K562 (cell line): ENCODE measurements at regions not wholly inside any gene's neighbourhood (a gene's known extent, or its start where the extent isn't known, plus 50 kb on each side); places are given as distances from the start of the nearest gene placed in this dataset.

Experiments
- CREB1 ChIP-seq, 2 experiments: sonication (generic) in 1 of 2; formaldehyde crosslinking in 1 of 2; IDR thresholded peaks; 2 replicates each; pipeline versions ENCODE4 v1.6.1 to v1.8.0; 2012 to 2022; ENCODE audit warnings: inconsistent platforms in 1 of 2, mild to moderate bottlenecking in 1 of 2, missing genetic modification reagents in 1 of 2, moderate library complexity in 1 of 2
- ESRRB ChIP-seq: fragments of 250-450 bp; sonication (Bioruptor Pico); IDR thresholded peaks from 2 replicates; pipeline ENCODE4 v1.5.0; 2020; ENCODE audit warnings: mild to moderate bottlenecking, moderate library complexity, borderline replicate concordance
- HDAC1 ChIP-seq, 2 experiments: fragments of 450-650 bp; IDR thresholded peaks; 2 replicates each; pipeline ENCODE4 v1.6.1; 2016 to 2017; ENCODE audit warnings: inconsistent platforms in 1 of 2, mild to moderate bottlenecking in 1 of 2, moderate library complexity in 1 of 2
- MTF1 ChIP-seq: fragments of 250-450 bp; sonication (Bioruptor Pico); IDR thresholded peaks from 2 replicates; pipeline ENCODE4 v1.9.0; 2021; ENCODE audit warnings: moderate library complexity, mild to moderate bottlenecking, inconsistent platforms, borderline replicate concordance
- NEUROD1 ChIP-seq: fragments of 150-350 bp; IDR thresholded peaks from 2 replicates; pipeline ENCODE4 v1.6.1; 2014; ENCODE audit warnings: borderline replicate concordance, low read length, low read depth; ENCODE audit not compliant: partially characterized antibody
- NFXL1 ChIP-seq: fragments of 450-650 bp; formaldehyde crosslinking; IDR thresholded peaks from 2 replicates; pipeline ENCODE4 v1.4.0; 2021; ENCODE audit warnings: mild to moderate bottlenecking
- POLR2A ChIP-seq: fragments of 450-650 bp; conservative IDR thresholded peaks from 2 replicates; pipeline ENCODE4 v1.6.1; 2016
- POLR2AphosphoS5 ChIP-seq: IDR thresholded peaks from 2 replicates; pipeline ENCODE4 v1.6.1; 2011; ENCODE audit warnings: mild to moderate bottlenecking, low read depth, low read length, moderate library complexity; ENCODE audit not compliant: control insufficient read depth, insufficient read depth
- STAG1 ChIP-seq: sonication (generic); formaldehyde crosslinking; IDR thresholded peaks from 2 replicates; pipeline ENCODE4 v1.5.0; 2020; ENCODE audit warnings: missing genetic modification reagents, borderline replicate concordance
- ZNF76 ChIP-seq: fragments of 250-450 bp; sonication (Bioruptor Pico); IDR thresholded peaks from 2 replicates; pipeline ENCODE4 v1.4.0; 2020; ENCODE audit warnings: mild to moderate bottlenecking, moderate library complexity, borderline replicate concordance
- TF ChIP-seq, protein P1 (sequence below): fragments of 450-650 bp; formaldehyde crosslinking; IDR thresholded peaks from 2 replicates; pipeline ENCODE4 v1.4.0; 2022; ENCODE audit warnings: missing genetic modification characterization
- TF ChIP-seq, protein P2 (sequence below): sonication (generic); formaldehyde crosslinking; IDR thresholded peaks from 2 replicates; pipeline ENCODE4 v1.9.0; 2022; ENCODE audit warnings: mild to moderate bottlenecking, missing genetic modification reagents

DNA sequence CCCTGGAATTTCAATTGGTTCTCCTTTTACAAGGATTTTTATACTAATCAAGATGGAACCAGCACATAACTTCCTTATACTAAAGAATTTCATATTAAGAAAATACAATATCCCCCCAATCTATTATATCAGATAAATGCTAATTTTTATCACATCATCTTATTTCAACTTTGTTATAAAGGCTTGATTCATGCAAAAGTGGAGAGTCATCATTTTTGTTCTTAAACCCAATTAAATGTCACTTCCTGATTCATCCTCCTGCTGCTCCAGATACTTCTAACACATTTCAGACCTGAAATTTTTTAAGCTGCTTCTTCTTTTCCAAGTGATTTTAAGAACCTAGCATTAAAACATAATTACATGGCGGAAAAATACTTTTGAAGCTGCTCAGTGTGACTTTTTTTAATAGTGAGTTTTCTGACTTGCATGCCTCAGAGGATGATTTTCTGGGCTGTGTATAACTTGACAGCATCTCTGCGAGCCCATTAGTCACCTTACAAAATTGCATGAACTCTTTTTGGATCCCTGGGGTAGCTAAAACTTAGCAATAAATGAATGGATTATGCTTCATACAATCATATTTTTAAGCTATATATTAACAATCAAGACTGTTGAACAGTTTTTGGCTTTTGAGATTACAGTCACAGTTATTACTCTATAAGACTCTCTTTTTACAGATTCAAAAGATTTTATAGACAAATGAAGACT lies 134.1 kb downstream of the ELOVL4 start:
- TF ChIP-seq, protein P1, sequence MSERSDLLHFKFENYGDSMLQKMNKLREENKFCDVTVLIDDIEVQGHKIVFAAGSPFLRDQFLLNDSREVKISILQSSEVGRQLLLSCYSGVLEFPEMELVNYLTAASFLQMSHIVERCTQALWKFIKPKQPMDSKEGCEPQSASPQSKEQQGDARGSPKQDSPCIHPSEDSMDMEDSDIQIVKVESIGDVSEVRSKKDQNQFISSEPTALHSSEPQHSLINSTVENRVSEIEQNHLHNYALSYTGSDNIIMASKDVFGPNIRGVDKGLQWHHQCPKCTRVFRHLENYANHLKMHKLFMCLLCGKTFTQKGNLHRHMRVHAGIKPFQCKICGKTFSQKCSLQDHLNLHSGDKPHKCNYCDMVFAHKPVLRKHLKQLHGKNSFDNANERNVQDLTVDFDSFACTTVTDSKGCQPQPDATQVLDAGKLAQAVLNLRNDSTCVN: no peak
- TF ChIP-seq POLR2A: no peak
- no peak for TF ChIP-seq NEUROD1
- TF ChIP-seq ZNF76 (CRISPR knock-in tag): no peak
- TF ChIP-seq MTF1: no peak
- no peak for TF ChIP-seq ESRRB (CRISPR knock-in tag)
- no peak for TF ChIP-seq HDAC1 (IDR thresholded peaks at IDR 0.05)
- no peak for TF ChIP-seq NFXL1 (CRISPR knock-in tag)
- TF ChIP-seq CREB1 (IDR thresholded peaks at IDR 0.05): no peak
- TF ChIP-seq CREB1 (CRISPR knock-in tag; IDR thresholded peaks at IDR 0.05): no peak
- TF ChIP-seq, protein P2, sequence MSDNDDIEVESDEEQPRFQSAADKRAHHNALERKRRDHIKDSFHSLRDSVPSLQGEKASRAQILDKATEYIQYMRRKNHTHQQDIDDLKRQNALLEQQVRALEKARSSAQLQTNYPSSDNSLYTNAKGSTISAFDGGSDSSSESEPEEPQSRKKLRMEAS (CRISPR knock-in tag): no peak
- no peak for TF ChIP-seq STAG1 (CRISPR knock-in tag)
- TF ChIP-seq POLR2AphosphoS5: no peak
